ENCODE measurements at regions not wholly inside any gene's neighbourhood (a gene's known extent, or its start where the extent isn't known, plus 50 kb on each side); places are given as distances from the start of the nearest gene placed in this dataset.
A peak's percentile ranks its signal among the peaks of the same experiment; 100 is the strongest.

DNA sequence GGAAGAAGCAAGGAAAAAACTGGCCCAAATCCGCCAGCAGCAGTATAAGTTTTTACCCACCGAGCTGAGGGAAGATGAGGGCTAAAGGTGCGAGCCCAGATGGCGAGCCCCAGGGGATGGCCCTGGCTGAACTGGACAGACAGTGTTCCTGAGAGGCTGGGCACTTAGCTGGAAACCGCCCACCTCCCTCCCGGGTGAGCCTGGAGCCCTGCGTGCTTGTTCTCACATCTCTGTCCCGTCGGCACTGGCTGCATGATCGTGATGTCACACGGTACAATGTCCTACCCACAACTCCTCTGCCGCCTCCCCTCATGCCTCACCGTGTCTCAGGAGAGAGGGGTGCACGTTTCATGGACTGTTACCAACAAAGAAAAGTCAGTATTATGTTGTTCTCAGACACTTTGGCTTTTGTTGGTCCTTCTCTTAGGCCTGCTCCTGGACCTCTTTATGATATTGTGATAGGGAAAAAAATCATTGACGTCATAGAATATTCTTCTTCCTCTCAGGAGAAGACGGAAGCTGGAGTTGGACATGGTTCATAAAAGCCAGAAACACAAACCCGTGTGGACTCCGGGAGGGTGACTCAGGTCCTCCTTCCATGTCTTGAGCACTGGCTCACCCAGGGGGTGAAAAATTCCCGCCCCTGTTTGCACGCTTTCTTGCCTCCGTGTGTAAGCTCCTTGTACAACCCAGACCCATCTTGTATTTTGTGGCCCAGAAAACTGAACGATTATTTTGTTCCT, 201.8 kb upstream of the TPM1 start:
- no peak for DNase-seq (ENCODE audit: low read depth)

DNA sequence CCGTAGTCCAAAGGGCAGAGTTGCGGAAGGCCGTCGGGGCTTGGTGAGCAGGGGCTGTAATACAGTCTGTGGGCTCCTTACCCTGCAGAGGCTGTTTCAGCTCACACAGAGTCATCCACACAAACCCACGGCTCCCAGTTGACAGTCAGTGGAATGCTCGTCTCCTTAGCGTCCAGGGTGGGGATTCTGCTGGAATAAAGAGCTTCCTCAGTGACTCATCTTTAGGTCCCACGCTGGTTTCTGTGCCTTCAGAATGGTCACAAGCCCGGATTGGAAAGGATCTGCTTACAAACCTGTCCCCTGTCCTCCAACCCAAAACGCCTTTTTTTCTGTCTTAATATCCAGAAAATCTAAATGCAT, 201.3 kb upstream of the TPM1 start:
- DNase-seq (ENCODE audit: low read depth): no peak

DNA sequence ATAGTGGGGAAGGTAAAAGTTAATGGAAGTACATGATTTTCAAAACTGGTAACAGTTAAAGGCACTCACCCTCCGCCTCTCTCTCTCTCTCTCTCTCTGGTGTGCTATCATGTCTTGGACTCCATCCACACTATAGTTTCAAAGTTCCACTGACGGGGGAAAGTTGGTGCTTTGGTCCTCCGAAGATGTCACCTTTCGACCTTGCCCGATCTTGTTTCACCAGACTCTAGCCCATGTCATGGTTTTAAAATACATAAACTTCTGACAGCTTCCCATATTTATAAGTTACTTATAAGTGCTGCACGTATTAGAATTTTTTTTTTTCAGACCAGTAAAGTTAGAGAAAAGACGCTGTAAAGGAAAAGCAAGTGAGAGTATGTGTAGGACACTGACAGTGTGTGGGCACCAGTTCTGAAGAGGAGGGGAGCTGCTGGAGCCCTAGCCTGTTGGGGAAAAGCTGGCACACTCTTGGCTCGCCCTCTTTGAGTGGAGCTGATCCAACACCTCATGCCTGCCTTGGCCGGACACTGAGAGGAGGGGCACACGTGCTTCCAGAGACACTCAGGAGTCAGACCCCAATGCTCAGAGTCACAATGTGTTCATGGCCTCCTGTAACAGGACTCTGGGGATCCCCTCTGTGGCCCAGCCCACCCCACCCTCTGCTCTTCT, 200.5 kb upstream of the TPM1 start:
- no peak for DNase-seq (ENCODE audit: low read depth)

DNA sequence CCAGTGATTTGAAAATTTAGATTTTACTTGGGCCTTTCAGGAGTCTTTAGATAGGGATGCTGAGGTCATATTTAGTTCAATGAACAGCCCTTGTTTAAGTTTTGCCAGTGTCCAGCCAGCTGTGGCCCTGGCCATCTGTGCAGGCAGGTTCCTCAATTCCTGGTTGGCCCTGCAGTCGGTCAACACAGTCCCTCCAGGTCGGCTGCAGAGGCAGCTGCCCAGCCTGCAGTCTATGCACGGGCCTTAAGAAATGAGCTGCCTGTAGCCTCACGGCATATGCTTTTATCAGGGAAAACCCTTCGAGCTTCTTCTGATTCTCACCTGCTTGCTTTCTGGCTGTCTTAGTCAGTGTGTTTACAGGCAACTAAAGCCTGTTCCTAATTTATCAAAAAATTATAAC, 199.2 kb upstream of the TPM1 start:
- no peak for DNase-seq (ENCODE audit: low read depth)

DNA sequence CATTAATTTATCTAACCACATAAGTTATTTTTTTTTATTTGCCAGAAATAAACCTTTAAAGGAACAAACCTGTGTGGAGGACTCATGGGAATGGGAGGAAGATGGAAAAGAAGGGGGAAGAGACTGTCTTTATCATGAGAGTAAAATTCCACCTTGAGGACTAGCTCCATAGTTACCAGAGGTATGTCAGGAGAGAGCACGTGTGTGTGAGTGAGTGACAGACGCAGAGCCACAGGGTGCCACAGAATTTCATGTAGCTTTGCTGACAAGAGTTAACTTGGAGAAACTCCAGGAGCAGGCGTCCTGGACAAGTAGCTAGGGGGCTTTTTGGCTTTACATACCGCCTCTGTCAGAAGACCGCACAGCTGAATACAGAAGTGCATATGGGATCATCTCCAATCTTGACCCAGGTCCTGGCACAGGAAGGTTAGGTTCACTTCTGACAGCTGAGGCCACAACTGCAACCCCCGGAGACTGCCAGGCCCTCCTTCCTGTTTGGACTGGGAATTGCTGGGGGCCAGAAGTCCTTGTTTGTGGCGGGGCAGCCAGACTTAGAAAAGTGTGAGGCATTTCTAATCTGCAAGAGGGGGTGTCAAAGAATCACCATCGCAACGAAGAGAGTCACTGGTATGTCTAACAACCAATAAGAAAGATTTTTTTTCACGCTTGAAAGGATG, 197.8 kb upstream of the TPM1 start:
- no peak for DNase-seq (ENCODE audit: low read depth)

DNA sequence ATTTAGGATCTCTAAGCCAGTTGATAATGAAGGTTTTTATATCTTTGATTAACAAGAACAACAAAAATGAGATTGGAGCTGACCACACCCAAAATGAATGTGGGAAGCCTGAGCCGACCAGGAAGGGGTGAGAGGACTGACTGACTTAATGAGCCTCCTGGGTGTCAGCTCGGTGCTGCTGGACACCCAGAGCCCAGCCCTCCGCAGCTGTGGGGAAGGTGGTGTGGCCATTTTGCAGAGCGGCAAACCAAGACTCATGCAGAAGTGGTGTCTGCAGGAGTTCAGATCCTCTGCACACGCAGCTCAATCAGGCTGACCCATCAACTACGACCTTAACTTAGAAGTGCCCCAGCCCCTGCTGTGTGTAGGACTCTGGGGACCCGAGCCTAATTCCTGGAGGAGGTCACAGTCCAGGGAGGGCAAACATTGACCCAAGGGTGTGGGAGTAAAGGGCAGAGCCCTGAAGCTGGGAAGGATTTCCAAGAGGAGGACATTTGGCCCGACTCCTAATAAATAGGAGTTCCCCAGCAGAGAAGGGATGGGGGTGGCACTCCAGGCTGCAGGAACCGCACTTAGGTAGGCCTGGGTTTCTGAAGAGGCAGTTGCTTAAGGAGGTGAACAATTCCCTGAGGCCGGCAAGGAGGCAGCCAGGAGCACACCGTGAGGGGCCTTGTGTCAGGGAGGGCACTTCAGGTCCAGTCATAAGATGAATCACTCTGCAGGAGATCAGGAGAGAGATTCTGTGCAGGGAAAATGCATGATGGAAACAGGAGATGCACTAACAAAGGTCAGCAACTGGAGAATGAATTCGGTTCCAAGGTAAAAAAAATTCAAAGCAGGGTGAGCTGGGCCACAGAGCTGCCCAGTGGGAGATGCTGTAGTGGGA, 197.1 kb upstream of the TPM1 start:
- no peak for DNase-seq (ENCODE audit: low read depth)

DNA sequence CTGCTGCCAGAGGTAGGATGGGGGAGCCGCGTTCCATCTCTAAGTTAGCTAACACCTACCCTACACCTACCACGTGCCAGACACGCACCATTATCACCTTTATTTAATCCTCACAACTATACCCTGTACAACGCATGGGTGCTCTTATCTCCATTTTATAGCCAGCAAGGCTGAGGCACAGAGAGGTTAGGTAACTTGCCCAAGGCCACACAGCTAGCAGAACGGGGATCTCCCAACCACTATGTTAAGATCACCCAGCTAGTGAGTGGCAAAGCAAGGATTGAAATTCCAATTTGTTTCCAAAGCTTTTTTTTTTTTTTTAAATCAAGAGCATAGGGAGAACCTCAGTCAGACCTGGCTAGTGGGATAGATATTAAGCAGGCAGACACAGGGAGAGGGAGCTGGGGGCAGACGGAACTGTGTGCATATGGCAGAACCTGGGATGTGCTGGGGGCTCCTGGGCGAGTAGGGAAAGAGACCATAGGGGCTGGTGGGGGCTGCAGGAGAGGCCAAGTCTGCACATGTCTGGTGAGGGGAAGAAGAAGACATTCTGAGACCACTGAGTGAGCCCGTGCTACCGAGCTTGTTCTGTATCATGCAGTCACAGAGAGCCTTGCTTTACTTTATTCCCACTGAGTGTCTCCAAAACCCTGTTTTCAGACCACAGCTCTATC, 196.3 kb upstream of the TPM1 start:
- no peak for DNase-seq (ENCODE audit: low read depth)

DNA sequence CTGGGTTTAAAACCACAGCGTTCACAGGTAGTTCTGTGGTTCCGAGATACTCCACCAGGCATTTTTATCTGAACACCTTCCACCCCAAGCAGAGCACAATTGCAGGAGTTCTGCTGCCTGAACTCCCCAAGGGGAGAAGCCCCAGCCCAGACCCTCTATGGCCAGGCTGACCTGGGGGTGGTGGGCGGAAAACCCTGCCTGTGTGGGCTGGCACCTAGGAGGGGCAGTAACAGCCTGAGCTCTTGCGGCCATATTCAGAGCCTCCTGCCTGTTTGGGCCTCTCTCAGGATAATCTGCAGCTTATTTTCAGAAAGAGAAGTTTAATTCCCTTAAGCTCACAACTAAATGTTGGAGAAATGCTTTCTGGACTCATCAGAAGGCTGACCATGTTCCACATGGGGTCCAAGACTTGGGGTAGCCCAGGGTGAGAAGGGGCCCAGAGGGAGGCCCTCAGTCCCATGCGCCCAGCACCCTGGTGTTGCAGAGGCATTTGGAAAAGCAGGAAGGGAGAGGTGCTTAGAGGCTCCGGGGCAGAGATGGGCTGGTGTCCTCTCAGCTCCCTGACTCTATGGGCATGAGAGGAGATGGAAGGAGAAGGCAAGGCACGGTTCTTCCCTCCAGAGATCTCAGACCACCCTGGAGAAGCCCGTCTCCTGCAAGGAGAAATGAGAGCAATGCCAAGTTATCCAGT, 195.6 kb upstream of the TPM1 start:
- DNase-seq (ENCODE audit: low read depth): no peak

DNA sequence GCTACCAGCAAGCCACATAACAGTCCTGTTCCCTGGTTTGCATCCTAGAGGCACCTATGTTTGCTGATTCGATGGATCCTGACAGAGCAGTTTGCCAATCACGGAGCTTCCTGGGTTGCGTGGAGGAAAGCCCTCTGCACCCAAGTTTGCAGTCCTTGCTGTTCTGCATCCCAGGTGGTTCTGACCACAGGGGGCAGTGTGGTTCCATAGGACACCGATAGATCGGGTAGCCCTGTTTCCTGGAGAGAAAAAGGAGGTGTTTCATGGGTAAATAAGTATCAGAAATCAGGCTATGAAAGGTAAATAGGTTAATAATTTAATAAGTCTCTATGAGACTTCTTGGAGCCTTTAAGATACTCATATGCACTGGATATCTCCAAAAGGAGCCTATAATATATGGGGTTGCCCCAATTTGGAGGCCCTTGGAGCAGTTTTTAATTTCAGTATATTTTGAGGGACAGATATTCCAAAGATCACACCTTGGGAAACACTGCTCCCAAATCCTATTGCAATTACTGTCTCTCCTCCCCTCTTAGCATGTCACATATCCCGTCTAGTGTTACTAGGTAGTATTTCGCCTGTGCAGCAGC, 194.6 kb upstream of the TPM1 start:
- no peak for DNase-seq (ENCODE audit: low read depth)

DNA sequence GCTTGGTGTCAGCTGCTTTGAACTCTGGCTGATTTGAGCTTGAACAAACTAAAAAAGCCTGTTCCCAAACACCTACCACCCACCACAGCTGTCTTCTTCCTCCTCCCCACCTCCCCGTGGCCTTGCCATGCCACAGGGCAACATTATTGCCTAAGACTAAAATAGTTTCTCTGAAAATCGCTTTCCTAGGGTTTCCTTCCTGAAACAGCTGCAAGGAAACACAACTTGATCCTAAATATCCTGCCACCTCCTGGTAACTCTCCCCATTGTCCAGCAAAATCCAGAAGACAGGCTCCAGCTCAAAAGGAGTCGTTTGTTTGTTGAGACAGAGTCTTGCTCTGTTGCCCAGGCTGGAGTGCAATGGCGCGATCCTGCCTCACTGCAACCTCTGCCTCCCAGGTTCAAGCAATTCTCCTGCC, 193.9 kb upstream of the TPM1 start:
- no peak for DNase-seq (ENCODE audit: low read depth)

DNA sequence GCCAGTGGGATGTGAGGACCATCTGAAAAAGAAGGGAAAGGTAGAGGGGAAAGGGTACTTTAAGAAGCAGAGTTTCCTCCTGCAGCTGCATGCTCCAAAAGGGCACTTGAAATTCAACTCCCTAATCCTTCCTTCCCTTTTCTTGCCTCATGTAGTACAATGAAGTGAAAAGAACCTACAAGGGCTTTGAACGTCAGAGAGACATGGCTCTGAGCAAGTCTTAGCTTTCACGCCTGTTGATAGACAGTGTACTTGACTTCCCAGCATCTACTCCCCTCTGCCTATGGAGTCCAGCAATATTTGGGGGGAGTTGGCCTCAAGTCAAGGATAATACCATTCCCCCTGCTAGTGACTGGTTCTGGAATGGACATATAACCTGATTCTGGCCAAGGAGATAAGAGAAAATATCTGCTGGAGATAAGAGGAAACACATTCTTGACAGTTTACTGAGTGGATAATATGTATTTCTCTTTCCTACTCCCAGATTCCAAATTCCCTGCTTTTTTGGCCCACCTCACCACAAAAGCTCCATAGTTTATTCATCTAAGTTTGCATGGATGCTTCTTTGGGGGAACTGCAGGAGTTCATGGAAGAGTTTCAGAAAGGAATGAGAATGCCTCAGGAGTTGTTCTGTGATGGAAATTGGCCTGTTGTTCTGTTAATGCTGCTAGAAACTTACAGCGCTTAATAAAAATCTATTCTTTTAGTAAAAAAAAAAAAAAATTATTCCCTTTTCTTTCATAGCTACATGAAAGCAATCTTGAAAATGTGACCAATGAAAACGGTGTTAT, 193.0 kb upstream of the TPM1 start:
- no peak for DNase-seq (ENCODE audit: low read depth)

DNA sequence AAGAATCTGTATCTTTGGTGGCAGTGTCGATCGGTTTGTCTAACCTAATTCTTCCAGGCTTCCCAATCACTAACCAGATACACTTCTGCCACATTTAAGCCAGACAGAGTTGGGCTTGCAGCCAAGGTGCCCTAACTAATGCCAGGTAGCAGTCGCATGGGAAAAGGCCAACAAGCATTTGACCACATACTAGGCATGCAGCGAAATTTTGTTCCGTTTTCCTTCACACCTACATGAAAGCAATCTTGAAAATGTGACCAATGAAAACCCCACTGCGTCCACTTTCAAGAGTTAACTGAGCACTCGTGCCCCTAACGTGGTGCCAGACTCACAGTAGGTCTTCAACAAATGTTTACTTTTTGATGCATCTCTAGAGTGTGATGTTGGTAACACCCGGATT, 192.2 kb upstream of the TPM1 start:
- no peak for DNase-seq (ENCODE audit: low read depth)

DNA sequence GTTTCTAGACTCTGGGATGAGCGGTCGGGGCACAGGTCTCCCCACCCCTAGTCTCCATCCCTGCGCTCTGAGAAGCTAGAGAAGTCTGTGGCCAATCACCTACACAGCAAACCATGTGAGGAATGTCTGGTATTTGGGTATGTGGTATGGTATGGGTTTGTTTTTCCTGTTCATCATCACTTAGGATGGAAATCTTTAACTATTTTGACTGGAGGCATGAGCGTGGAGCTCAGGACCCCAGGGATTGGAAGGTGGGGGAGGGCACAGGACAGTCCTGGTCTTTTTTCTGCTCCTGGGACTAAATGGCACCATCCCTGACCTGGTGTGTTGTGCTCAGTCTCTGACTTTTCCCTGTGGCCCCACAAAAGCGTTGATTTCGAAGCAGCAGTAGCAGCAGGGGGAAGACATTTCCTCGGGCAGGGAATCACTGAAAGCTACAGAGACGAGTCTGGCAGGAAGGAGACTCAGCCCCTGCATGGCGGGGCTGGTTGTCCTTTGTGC, 191.7 kb upstream of the TPM1 start:
- DNase-seq (ENCODE audit: low read depth): peak; percentile 68

DNA sequence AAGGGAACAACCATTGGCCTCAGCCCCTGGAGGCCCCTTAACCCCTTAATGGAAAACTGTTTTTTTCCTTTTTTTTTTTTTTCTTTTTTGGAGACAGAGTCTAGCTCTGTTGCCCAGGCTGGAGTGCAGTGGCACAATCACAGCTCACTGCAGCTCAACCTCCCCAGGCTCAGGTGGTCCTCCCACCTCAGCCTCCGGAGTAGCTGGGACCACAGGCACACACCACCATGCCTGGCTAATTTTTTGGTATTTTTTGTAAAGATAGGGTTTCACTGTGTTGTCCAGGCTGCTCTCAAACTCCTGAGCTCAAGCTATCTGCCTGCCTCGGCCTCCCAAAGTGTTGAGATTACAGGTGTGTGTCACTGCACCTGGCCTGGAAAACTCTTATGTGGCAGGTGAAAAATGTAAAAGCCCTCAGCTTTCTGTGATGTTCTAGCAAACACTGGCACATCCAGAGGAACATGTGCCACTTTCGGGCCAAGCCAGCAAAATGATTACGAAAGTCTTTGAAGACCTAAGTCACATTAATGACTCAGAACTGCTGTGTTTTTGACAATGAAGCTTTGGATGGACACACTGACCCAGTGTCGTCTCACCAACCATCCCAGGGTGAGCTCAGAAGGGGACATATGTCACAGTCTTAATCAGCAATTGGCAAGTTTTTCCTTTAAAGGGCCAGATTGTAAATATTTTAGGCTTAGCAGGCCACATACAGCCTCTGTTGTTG, 189.3 kb upstream of the TPM1 start:
- DNase-seq (ENCODE audit: low read depth): no peak

DNA sequence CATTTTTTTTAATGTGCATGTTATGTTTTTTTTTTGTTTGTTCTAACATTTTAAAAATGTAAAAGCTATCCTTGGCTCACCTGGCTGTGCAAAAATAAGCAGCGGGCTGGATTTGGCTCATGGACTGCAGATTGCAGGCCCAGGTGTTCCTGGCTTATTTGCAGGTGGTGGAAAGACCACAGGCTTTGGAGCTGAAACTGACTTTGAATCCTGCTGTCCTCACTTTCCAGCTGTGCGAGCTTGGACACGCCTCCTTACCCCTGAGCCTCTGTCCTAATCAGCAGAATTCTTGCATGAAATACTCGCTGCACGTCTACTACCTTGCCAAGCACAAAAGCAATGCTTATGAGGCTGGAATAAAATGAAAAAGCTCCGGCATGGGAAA, 188.7 kb upstream of the TPM1 start:
- DNase-seq (ENCODE audit: low read depth): no peak

DNA sequence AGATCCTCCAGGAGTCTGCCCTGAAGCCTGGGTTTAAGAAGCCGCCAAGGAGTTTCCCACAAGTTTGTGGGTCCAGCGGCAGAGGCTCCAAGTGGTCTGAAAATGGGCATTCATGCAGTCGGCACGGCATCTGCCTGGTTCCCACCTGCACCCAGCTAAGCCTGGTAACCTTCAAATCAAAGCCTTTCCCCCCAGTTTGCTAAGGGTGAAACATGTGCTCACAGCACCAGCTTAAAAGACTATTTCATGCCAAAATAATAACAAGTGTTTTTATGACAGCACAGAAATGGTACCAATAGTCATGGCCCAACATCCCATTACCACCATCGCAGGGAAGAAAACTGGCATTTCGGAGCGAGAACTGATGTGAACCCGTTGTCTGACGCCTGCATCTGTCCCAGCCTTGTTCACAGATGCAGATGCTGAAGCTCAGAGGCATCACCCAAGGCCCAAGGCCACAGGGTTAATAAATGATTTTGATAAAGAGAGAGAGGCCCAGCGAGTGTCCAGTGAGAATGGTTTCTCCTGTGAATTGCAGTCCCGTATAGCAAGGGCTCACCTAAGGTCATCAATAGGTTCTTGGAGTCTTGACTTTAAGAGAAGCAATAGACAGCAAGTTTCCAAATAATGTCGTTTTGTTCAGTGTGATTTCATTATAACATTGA, 188.0 kb upstream of the TPM1 start:
- no peak for DNase-seq (ENCODE audit: low read depth)

DNA sequence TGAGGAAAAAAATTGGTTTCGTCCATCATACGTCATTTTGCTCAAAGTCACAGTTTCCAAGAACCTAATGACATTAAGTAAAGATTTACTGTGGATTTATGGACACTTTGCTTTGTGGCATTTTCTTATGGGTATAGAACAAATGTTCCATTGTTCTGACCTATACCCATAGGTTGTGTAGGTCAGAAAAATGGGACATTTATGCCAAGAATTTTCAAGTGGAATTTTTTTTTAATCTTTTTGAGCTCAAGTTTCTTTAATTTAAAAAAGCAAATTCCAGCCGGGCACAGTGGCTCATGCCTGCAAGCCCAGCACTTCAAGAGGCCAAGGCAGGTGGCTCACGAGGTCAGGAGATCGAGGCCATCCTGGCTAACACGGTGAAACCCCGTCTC, 187.5 kb upstream of the TPM1 start:
- no peak for DNase-seq (ENCODE audit: low read depth)

DNA sequence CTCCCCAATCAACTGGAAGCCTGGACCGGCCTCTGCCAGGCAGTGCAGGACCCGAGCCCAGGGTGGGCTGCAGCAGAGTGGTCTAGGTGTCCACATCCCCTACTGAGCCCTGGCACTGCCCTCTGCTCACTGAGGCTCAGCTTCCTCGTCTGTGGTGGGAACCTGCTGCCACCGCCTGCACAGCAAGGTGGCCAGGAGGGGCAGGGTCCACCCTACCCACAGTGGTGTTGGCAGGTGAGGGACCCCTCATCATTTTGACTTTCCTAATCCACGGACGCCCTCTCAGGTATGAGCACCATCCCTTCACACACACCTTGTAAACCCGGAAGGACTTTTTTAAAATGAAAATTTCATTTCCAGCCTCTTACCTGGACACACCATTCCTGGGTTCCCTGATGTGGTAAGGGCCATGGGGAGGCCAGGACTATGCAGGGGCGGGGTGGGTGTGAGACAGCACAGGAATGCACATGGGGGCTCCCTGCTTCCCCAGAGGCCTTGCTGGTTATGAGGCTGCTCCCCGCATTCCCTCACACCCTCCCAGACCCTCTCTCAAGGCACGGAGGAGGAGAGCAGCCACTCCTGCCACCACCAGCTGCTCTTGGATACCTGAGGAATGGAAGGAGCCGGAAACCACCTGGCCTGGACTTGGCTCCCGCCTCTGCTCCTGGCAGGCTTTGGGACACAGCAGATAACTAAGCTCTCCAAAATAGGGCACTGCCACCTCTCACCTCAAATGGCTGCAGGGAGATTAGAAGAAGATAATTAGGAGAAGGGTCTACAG, 185.9 kb upstream of the TPM1 start:
- DNase-seq (ENCODE audit: low read depth): no peak
